Calu3 (cell line): ENCODE measurements at regions not wholly inside any gene's neighbourhood (a gene's known extent, or its start where the extent isn't known, plus 50 kb on each side); places are given as distances from the start of the nearest gene placed in this dataset.

Experiments
- BruUV-seq: library from RNA; stranded (reverse); fragments of 400-500 nt; replicated peaks from 2 replicates; lab custom pipeline; 2021; lab: Mats Ljungman, UMichigan
- CTCF ChIA-PET: fragments of 300-600 bp; sonication (Branson Sonifier 250); formaldehyde crosslinking; loops from one replicate; lab custom pipeline; 2022; ENCODE audit warnings: antibody characterized with exemption; lab: Charles Lee
- DNase-seq: peaks from one replicate; pipeline ENCODE4 v3.0.0; 2022
- H3K27ac Mint-ChIP-seq: one replicate; pipeline ENCODE4 v1.8.0; 2022; ENCODE audit warnings: mixed read lengths; ENCODE audit not compliant: unreplicated experiment
- H3K27me3 Mint-ChIP-seq: one replicate; pipeline ENCODE4 v1.8.0; 2022; ENCODE audit warnings: mixed read lengths; ENCODE audit not compliant: unreplicated experiment
- H3K36me3 Mint-ChIP-seq: one replicate; pipeline ENCODE4 v1.8.0; 2022; ENCODE audit warnings: mild to moderate bottlenecking, moderate library complexity, mixed read lengths; ENCODE audit not compliant: insufficient read depth, unreplicated experiment
- H3K4me1 Mint-ChIP-seq: one replicate; pipeline ENCODE4 v1.8.0; 2022; ENCODE audit warnings: mild to moderate bottlenecking, low read depth, mixed read lengths; ENCODE audit not compliant: unreplicated experiment
- H3K4me3 Mint-ChIP-seq: one replicate; pipeline ENCODE4 v1.8.0; 2022; ENCODE audit warnings: mild to moderate bottlenecking, low read depth, moderate library complexity, mixed read lengths; ENCODE audit not compliant: unreplicated experiment
- H3K9me3 Mint-ChIP-seq: one replicate; pipeline ENCODE4 v1.8.0; 2022; ENCODE audit warnings: low read depth, mixed read lengths; ENCODE audit not compliant: unreplicated experiment
- CTCF ChIP-seq: fragments of 200-600 bp; IDR thresholded peaks from one replicate; pipeline ENCODE4 v1.8.0; 2022; ENCODE audit warnings: antibody characterized with exemption; ENCODE audit not compliant: unreplicated experiment
- intact Hi-C: fragments of 100-400 bp; cut with micrococcal nuclease; formaldehyde crosslinking; loops from one replicate; pipeline ENCODE4 v1.10.0; 2022; ENCODE audit not compliant: unreplicated experiment

GRCh38 chr7:135837675-135838074, 89.1 kb upstream of the FAM180A start:
- CTCF ChIA-PET, result no interaction called here
- no TSS peak for BruUV-seq
- no peak for TF ChIP-seq CTCF
- Mint-ChIP-seq H3K4me1 (no peaks in the 10 kb centered on the region), H3K36me3 (no peaks in the 10 kb centered on the region), H3K27me3 (no peaks in the 10 kb centered on the region), H3K27ac (no peak overlapping the region), H3K4me3 (no peak overlapping the region), H3K9me3 (no peaks in the 10 kb centered on the region)
- intact Hi-C loops, result no loop called here
- DNase-seq, result no peak

- Mint-ChIP-seq H3K27ac (no peak overlapping the region), H3K36me3 (no peaks in the 10 kb centered on the region), H3K9me3 (no peaks in the 10 kb centered on the region), H3K4me3 (no peak overlapping the region), H3K4me1 (no peaks in the 10 kb centered on the region), H3K27me3 (peaks cover 30% of the 10 kb centered on the region)
- no peak for TF ChIP-seq CTCF
- CTCF ChIA-PET, result interaction anchor here (0.6 kb wide), 1 partner anchor 48 kb away, joined by 3 read pairs; no protein-coding TSS in a partner anchor
- intact Hi-C loops, result no loop called here
- no peak for DNase-seq
- no TSS peak for BruUV-seq
Measured at GRCh38 chr7:135834266-135834665, 85.7 kb upstream of the FAM180A start.

- Mint-ChIP-seq H3K36me3 (no peaks in the 10 kb centered on the region), H3K27me3 (peaks cover 36% of the 10 kb centered on the region), H3K4me1 (no peaks in the 10 kb centered on the region), H3K9me3 (no peaks in the 10 kb centered on the region), H3K4me3 (no peak overlapping the region), H3K27ac (no peak overlapping the region)
- CTCF ChIA-PET, result no interaction called here
- intact Hi-C loops, result no loop called here
- no peak for TF ChIP-seq CTCF
- BruUV-seq, result no TSS peak
- DNase-seq, result no peak
Measured at GRCh38 chr7:135833642-135834041, 85.0 kb upstream of the FAM180A start.

- no peak for DNase-seq
- TF ChIP-seq CTCF, result no peak
- BruUV-seq, result no TSS peak
- H3K36me3 Mint-ChIP-seq, result no peaks in the 10 kb centered on the region
- H3K9me3 Mint-ChIP-seq, result no peaks in the 10 kb centered on the region
- no peak overlapping the region for H3K4me3 Mint-ChIP-seq
- H3K4me1 Mint-ChIP-seq, result no peaks in the 10 kb centered on the region
- CTCF ChIA-PET, result no interaction called here
- peaks cover 57% of the 10 kb centered on the region for H3K27me3 Mint-ChIP-seq
- H3K27ac Mint-ChIP-seq, result no peak overlapping the region
- intact Hi-C loops, result no loop called here
Measured at GRCh38 chr7:135831455-135832195, 83.0 kb upstream of the FAM180A start.
